Tibial artery (tissue), 4 donors: ENCODE measurements at regions not wholly inside any gene's neighbourhood (a gene's known extent, or its start where the extent isn't known, plus 50 kb on each side); places are given as distances from the start of the nearest gene placed in this dataset.

ENCODE experiments used
- DNase-seq, 2 donors: peaks; one replicate each; pipeline ENCODE4 v3.0.0-alpha.2; 2019
- H3K27ac ChIP-seq, 2 donors: fragments of 200-600 bp; sonication (generic) in 1 of 2; 1 replicate in 1 of 2; 2 replicates in 1 of 2; pipeline ENCODE4 v1.5.1; 2018 to 2019; ENCODE audit warnings: mild to moderate bottlenecking in 1 of 2
- H3K27me3 ChIP-seq, 2 donors: fragments of 200-600 bp; sonication (generic) in 1 of 2; one replicate each; pipeline versions ENCODE4 v1.5.1 to v1.6.0; 2016 to 2019
- H3K36me3 ChIP-seq, 3 donors: fragments of 200-600 bp; sonication (generic) in 2 of 3; one replicate each; pipeline ENCODE4 v1.5.1; 2016 to 2019; ENCODE audit warnings: mild to moderate bottlenecking in 2 of 3
- H3K4me1 ChIP-seq, 4 donors: fragments of 200-600 bp; sonication (generic) in 2 of 4; 1 replicate in 3 of 4; 2 replicates in 1 of 4; pipeline ENCODE4 v1.5.1; 2016 to 2019
- H3K4me3 ChIP-seq, 2 donors: fragments of 200-600 bp; sonication (generic) in 1 of 2; 1 replicate in 1 of 2; 2 replicates in 1 of 2; pipeline ENCODE4 v1.5.1; 2018 to 2019; ENCODE audit warnings: mild to moderate bottlenecking in 2 of 2
- H3K9me3 ChIP-seq, 3 donors: fragments of 200-600 bp; sonication (generic) in 1 of 3; one replicate each; pipeline ENCODE4 v1.5.1; 2016 to 2019
- CTCF ChIP-seq, 2 experiments: fragments of 200-600 bp in 1 of 2; fragments of 450-650 bp in 1 of 2; IDR thresholded peaks; one replicate each; pipeline ENCODE4 v1.5.1; 2017 to 2019; ENCODE audit warnings: antibody characterized with exemption in 2 of 2, mild to moderate bottlenecking in 1 of 2, moderate library complexity in 1 of 2
- intact Hi-C: fragments of 100-400 bp; cut with DNase I; formaldehyde crosslinking; loops from one replicate; pipeline ENCODE4 v1.15.0; 2023; ENCODE audit warnings: low total_unique reads

- no peak for TF ChIP-seq CTCF (IDR thresholded peaks at IDR 0.05)
- H3K27me3 ChIP-seq: no peaks in the 10 kb centered on the region
- intact Hi-C loops: no loop called here
- no peaks in the 10 kb centered on the region for H3K36me3 ChIP-seq
- no peak overlapping the region for H3K27ac ChIP-seq
- H3K9me3 ChIP-seq: no peaks in the 10 kb centered on the region
- DNase-seq: no peak
- H3K4me3 ChIP-seq: no peak overlapping the region
- no peaks in the 10 kb centered on the region for H3K4me1 ChIP-seq
These were observed 667.7 kb downstream of the STPG2 start for GRCh38 chr4:97475621-97476020.

GRCh38 chr4:97477974-97478373, 665.3 kb downstream of the STPG2 start:
- H3K4me3 ChIP-seq: no peak overlapping the region
- intact Hi-C loops: no loop called here
- TF ChIP-seq CTCF (IDR thresholded peaks at IDR 0.05): no peak
- no peak overlapping the region for H3K27ac ChIP-seq
- DNase-seq: no peak
- no peaks in the 10 kb centered on the region for H3K9me3 ChIP-seq
- no peaks in the 10 kb centered on the region for H3K27me3 ChIP-seq
- H3K4me1 ChIP-seq: no peaks in the 10 kb centered on the region
- no peaks in the 10 kb centered on the region for H3K36me3 ChIP-seq

- Histone ChIP-seq H3K36me3 (no peaks in the 10 kb centered on the region), H3K9me3 (no peaks in the 10 kb centered on the region), H3K4me3 (no peak overlapping the region), H3K27me3 (no peaks in the 10 kb centered on the region), H3K27ac (no peak overlapping the region), H3K4me1 (no peaks in the 10 kb centered on the region)
- intact Hi-C loops: no loop called here
- no peak for TF ChIP-seq CTCF (IDR thresholded peaks at IDR 0.05)
- DNase-seq: no peak
These were observed 663.9 kb downstream of the STPG2 start for GRCh38 chr4:97479388-97479787.

GRCh38 chr4:97491856-97492255, 651.4 kb downstream of the STPG2 start:
- Histone ChIP-seq H3K4me3 (no peak overlapping the region), H3K9me3 (no peaks in the 10 kb centered on the region), H3K36me3 (no peaks in the 10 kb centered on the region), H3K27ac (no peak overlapping the region), H3K4me1 (no peaks in the 10 kb centered on the region), H3K27me3 (no peaks in the 10 kb centered on the region)
- no peak for DNase-seq
- no peak for TF ChIP-seq CTCF (IDR thresholded peaks at IDR 0.05)
- intact Hi-C loops: no loop called here

GRCh38 chr4:97493815-97494518, 649.3 kb downstream of the STPG2 start:
- intact Hi-C loops: no loop called here
- Histone ChIP-seq H3K9me3 (no peaks in the 10 kb centered on the region), H3K27ac (no peak overlapping the region), H3K36me3 (no peaks in the 10 kb centered on the region), H3K4me1 (no peaks in the 10 kb centered on the region), H3K4me3 (no peak overlapping the region), H3K27me3 (no peaks in the 10 kb centered on the region)
- TF ChIP-seq CTCF (IDR thresholded peaks at IDR 0.05): no peak
- DNase-seq: no peak
